Embryonic facial prominence (tissue), 1 donor: ENCODE measurements at regions not wholly inside any gene's neighbourhood (a gene's known extent, or its start where the extent isn't known, plus 50 kb on each side); places are given as distances from the start of the nearest gene placed in this dataset.

Experiments used
- DNase-seq: peaks from one replicate; pipeline ENCODE4 v3.0.0-alpha.2; 2016; ENCODE audit errors: extremely low spot score

- no peak for DNase-seq
Observed at GRCh38 chr5:107293541-107294210, 377.1 kb downstream of the EFNA5 start.

GRCh38 chr5:107291866-107292265, 378.9 kb downstream of the EFNA5 start:
- no peak for DNase-seq

- DNase-seq = no peak
Observed at GRCh38 chr5:107290780-107291398, 379.8 kb downstream of the EFNA5 start.

GRCh38 chr5:107289030-107289714, 381.6 kb downstream of the EFNA5 start:
- no peak for DNase-seq

- no peak for DNase-seq
Observed at GRCh38 chr5:107286447-107287098, 384.2 kb downstream of the EFNA5 start.

GRCh38 chr5:107285772-107286171, 385.0 kb downstream of the EFNA5 start:
- DNase-seq = no peak

GRCh38 chr5:107284822-107285525, 385.8 kb downstream of the EFNA5 start:
- DNase-seq = no peak

GRCh38 chr5:107282061-107282460, 388.7 kb downstream of the EFNA5 start:
- DNase-seq = no peak

GRCh38 chr5:107278774-107279173, 392.0 kb downstream of the EFNA5 start:
- DNase-seq = no peak

GRCh38 chr5:107277485-107278125, 393.1 kb downstream of the EFNA5 start:
- no peak for DNase-seq

- no peak for DNase-seq
Observed at GRCh38 chr5:107275333-107275732, 395.4 kb downstream of the EFNA5 start.

GRCh38 chr5:107274571-107274970, 396.2 kb downstream of the EFNA5 start:
- DNase-seq = no peak

GRCh38 chr5:107272954-107273353, 397.8 kb downstream of the EFNA5 start:
- DNase-seq = no peak

GRCh38 chr5:107272509-107272908, 398.2 kb downstream of the EFNA5 start:
- no peak for DNase-seq

GRCh38 chr5:107271682-107272350, 398.9 kb downstream of the EFNA5 start:
- DNase-seq = no peak

GRCh38 chr5:107270561-107270960, 400.2 kb downstream of the EFNA5 start:
- no peak for DNase-seq

GRCh38 chr5:107269678-107270077, 401.1 kb downstream of the EFNA5 start:
- no peak for DNase-seq

- DNase-seq = no peak
Observed at GRCh38 chr5:107269256-107269655, 401.5 kb downstream of the EFNA5 start.

- no peak for DNase-seq
Observed at GRCh38 chr5:107268241-107268640, 402.5 kb downstream of the EFNA5 start.

- DNase-seq = no peak
Observed at GRCh38 chr5:107266100-107266499, 404.6 kb downstream of the EFNA5 start.

- DNase-seq = no peak
Observed at GRCh38 chr5:107265193-107265592, 405.5 kb downstream of the EFNA5 start.
